CD4-positive, alpha-beta T cell treated with Interleukin-15 for 1 hour (primary cell): ENCODE measurements at regions not wholly inside any gene's neighbourhood (a gene's known extent, or its start where the extent isn't known, plus 50 kb on each side); places are given as distances from the start of the nearest gene placed in this dataset.

Source experiments
- DNase-seq: peaks from one replicate; pipeline ENCODE4 v3.0.0-alpha.2; 2020

- no peak for DNase-seq
Measured at GRCh38 chr6:163815796-163816195, 401.3 kb downstream of the QKI start.

GRCh38 chr6:163814494-163815364 is 400.2 kb downstream of the QKI start:
- DNase-seq = no peak

- DNase-seq = no peak
Measured at GRCh38 chr6:163813979-163814493, 399.5 kb downstream of the QKI start.

- no peak for DNase-seq
Measured at GRCh38 chr6:163811317-163811716, 396.8 kb downstream of the QKI start.

GRCh38 chr6:163809364-163809763 is 394.8 kb downstream of the QKI start:
- no peak for DNase-seq

- no peak for DNase-seq
Measured at GRCh38 chr6:163808871-163809270, 394.4 kb downstream of the QKI start.

GRCh38 chr6:163808231-163808630 is 393.7 kb downstream of the QKI start:
- no peak for DNase-seq

GRCh38 chr6:163806755-163807499 is 392.4 kb downstream of the QKI start:
- no peak for DNase-seq

- DNase-seq = no peak
Measured at GRCh38 chr6:163804991-163805390, 390.5 kb downstream of the QKI start.

- DNase-seq = no peak
Measured at GRCh38 chr6:163802267-163802666, 387.7 kb downstream of the QKI start.

- DNase-seq = no peak
Measured at GRCh38 chr6:163797296-163797845, 382.9 kb downstream of the QKI start.

- no peak for DNase-seq
Measured at GRCh38 chr6:163793011-163793983, 378.8 kb downstream of the QKI start.

GRCh38 chr6:163790266-163790840 is 375.8 kb downstream of the QKI start:
- no peak for DNase-seq

GRCh38 chr6:163789199-163789810 is 374.8 kb downstream of the QKI start:
- no peak for DNase-seq

- DNase-seq = no peak
Measured at GRCh38 chr6:163786995-163787671, 372.6 kb downstream of the QKI start.

- DNase-seq = no peak
Measured at GRCh38 chr6:163782436-163783003, 368.0 kb downstream of the QKI start.

- DNase-seq = no peak
Measured at GRCh38 chr6:163780994-163781393, 366.5 kb downstream of the QKI start.

- DNase-seq = no peak
Measured at GRCh38 chr6:163779727-163780284, 365.3 kb downstream of the QKI start.

GRCh38 chr6:163777716-163778115 is 363.2 kb downstream of the QKI start:
- no peak for DNase-seq
